AG09309 (cell line): ENCODE measurements at regions not wholly inside any gene's neighbourhood (a gene's known extent, or its start where the extent isn't known, plus 50 kb on each side); places are given as distances from the start of the nearest gene placed in this dataset.

Experiments
- DNase-seq: peaks from one replicate; pipeline ENCODE4 v3.0.0-alpha.2; 2010; ENCODE audit warnings: low read depth
- H3K4me3 ChIP-seq: 2 replicates; pipeline ENCODE4 v1.5.1; 2011; ENCODE audit warnings: mild to moderate bottlenecking, low read depth, low read length, moderate library complexity; ENCODE audit not compliant: control insufficient read depth
- TF ChIP-seq, protein P1 (sequence below): IDR thresholded peaks from 2 replicates; pipeline ENCODE4 v1.5.1; 2011; ENCODE audit warnings: mild to moderate bottlenecking, low read depth, low read length, inconsistent platforms; ENCODE audit not compliant: insufficient read depth, control insufficient read depth; ENCODE audit errors: missing control alignments

DNA sequence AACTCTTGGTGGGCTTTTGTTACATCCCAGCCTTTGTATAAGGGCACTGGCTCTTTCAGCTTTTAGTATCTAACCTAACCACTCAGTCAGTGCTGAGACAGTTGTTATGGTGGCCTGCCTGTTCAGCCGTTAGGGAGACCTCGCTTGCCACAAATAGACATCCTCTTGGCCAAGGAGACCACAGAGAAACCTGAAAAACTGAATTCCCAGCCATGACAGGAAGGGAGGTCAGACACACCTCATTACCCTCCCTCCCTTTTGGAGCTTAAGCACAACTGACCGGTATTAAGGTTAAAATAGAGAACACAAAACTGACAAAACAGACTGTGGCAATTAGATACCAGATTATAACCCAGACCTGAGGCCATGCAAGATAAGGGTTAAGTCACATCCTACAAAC is 1639.3 kb downstream of the RPA4 start:
- TF ChIP-seq, protein P1, sequence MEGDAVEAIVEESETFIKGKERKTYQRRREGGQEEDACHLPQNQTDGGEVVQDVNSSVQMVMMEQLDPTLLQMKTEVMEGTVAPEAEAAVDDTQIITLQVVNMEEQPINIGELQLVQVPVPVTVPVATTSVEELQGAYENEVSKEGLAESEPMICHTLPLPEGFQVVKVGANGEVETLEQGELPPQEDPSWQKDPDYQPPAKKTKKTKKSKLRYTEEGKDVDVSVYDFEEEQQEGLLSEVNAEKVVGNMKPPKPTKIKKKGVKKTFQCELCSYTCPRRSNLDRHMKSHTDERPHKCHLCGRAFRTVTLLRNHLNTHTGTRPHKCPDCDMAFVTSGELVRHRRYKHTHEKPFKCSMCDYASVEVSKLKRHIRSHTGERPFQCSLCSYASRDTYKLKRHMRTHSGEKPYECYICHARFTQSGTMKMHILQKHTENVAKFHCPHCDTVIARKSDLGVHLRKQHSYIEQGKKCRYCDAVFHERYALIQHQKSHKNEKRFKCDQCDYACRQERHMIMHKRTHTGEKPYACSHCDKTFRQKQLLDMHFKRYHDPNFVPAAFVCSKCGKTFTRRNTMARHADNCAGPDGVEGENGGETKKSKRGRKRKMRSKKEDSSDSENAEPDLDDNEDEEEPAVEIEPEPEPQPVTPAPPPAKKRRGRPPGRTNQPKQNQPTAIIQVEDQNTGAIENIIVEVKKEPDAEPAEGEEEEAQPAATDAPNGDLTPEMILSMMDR = no peak
- DNase-seq = no peak
- no peak overlapping the region for H3K4me3 ChIP-seq

DNA sequence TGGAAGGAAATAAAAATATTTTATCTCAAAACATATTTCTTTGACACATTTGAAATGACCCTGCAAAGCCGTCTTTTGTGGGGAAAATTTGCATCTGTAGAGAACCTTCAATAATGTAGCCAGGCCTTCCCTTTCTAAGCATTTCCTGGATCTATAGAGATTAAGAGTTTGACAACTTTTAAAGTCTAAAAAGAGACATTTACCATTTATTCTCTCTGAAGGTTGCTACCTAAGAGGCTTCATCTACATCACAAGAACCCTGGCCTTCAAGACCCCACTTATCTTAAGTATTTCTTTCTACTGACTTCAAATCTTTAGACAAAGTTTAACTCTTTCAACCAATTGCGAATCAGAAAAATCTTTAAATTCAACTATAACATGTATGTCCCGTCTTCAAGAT is 1639.8 kb downstream of the RPA4 start:
- H3K4me3 ChIP-seq = no peak overlapping the region
- DNase-seq = no peak
- TF ChIP-seq, protein P1 = no peak

DNA sequence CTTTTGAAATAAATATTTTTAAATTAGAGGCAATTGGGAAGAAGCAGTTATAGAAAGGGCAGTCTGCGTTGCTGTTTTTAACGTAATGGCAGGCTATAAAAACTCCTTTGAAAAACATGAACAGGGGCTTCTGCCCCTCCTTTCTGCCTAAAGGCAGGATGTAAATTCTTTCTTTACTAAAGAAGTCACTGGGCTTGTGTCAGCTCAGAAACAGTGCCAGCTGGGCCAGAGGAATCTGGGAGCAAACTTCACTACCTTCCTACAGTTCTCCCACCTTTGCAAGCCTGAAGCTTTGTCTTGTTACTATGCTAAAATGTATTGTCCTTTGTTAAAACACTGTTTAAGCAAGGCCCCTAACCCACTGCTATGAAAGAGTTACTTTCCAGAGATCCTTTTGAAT is 1664.8 kb downstream of the RPA4 start:
- H3K4me3 ChIP-seq = no peak overlapping the region
- no peak for DNase-seq
- TF ChIP-seq, protein P1 = no peak

DNA sequence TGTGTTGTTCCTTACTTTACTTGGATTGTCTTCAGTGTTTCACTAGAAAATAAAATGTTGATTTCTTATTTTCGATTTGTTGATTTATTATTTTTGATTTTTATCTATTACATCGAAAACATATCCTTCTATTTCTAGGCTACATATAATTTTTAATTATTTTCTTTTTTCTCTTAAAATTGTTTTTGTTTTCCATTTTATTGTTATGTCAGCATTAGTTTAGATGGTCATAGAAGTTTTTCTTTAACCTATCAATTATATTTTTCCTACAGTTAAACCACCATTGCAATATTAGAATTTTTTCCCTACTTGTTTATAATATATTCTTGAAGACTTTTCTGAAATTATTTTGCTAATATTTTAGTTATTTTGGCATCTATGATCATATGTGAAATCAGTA is 1685.1 kb downstream of the RPA4 start:
- H3K4me3 ChIP-seq = no peak overlapping the region
- no peak for DNase-seq
- TF ChIP-seq, protein P1 = no peak

DNA sequence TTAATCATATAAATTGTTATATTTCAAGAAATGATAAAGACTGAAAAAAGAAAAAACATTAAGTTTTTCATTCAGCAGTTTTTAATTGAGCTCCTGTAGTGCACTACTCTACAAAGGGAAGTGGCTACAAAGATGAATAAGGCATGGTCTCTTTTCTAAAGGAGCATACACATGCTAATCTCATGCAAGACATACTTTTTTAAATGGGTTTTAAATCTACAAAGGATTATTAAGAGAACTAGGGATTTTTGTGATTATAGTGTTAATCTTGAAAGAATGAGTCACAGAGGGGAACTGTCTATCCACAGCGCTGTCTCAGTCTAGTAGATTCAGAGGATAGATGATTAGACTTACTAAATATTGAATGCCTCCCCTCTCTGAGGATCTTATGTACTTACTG is 1722.2 kb downstream of the RPA4 start:
- no peak overlapping the region for H3K4me3 ChIP-seq
- DNase-seq = no peak
- TF ChIP-seq, protein P1 = no peak

DNA sequence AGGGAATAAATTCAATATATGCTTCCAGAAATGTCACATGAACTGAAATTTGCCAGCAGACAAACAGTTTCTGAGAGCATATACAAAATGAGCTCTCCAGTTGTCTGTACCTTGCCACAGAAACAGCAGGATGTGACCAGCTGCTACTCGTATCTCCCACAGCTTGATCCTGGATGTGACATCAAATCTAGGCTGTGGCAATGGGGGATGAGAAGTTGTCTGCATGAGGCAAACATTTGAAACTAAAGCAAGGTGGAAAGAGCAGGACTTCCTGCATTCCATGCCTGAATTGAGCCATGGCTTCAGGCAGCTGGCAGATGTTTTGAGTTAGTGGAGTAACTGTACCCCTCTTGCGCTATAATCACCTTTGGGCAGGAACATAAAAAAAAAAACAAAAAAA is 1724.0 kb downstream of the RPA4 start:
- no peak for DNase-seq
- no peak overlapping the region for H3K4me3 ChIP-seq
- TF ChIP-seq, protein P1 = no peak

DNA sequence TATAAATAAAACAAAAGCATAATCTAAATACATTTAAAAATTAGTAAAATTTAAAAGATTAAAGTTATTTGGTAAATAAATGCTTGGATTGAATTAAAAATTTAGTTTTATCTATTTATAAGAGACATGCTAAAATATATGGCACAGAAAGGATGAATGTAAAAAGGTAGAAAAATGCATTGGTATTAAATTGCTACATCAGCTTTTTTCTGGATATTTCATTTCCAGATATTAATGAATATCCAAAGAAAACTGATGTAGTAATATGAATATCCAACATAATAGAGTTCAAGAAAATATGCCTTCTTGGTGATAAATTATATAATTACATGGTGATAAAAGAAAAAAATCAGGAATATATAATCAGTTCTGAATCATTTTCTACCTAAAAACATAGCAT is 1743.9 kb downstream of the RPA4 start:
- TF ChIP-seq, protein P1 = no peak
- DNase-seq = no peak
- no peak overlapping the region for H3K4me3 ChIP-seq
